HEK293T (cell line): ENCODE measurements at regions not wholly inside any gene's neighbourhood (a gene's known extent, or its start where the extent isn't known, plus 50 kb on each side); places are given as distances from the start of the nearest gene placed in this dataset.

Experiments
- CTCF ChIA-PET: fragments of 350-600 bp; formaldehyde crosslinking; extraction: SDS; loops from one replicate; lab custom pipeline; 2021; ENCODE audit warnings: antibody characterized with exemption, inconsistent platforms; lab: Yijun Ruan, JAX
- POLR2A ChIA-PET: fragments of 350-600 bp; formaldehyde crosslinking; extraction: SDS; loops from one replicate; lab custom pipeline; 2020; ENCODE audit warnings: antibody characterized with exemption, inconsistent platforms; lab: Yijun Ruan, JAX
- DNase-seq: peaks from one replicate; pipeline ENCODE4 v3.0.0; 2012; ENCODE audit warnings: mixed read lengths; ENCODE audit errors: extremely low spot score
- ARNT ChIP-seq: fragments of 450-650 bp; IDR thresholded peaks from 2 replicates; pipeline ENCODE4 v1.6.1; 2017; ENCODE audit warnings: mild to moderate bottlenecking
- BHLHE40 ChIP-seq: fragments of 450-650 bp; IDR thresholded peaks from 2 replicates; pipeline ENCODE4 v1.6.1; 2016; ENCODE audit warnings: mild to moderate bottlenecking, moderate library complexity, borderline replicate concordance
- CTBP1 ChIP-seq: fragments of 450-650 bp; IDR thresholded peaks from 2 replicates; pipeline ENCODE4 v1.6.1; 2016; ENCODE audit warnings: borderline replicate concordance
- ELF4 ChIP-seq: fragments of 450-650 bp; IDR thresholded peaks from 2 replicates; pipeline ENCODE4 v1.6.1; 2017; ENCODE audit warnings: antibody characterized with exemption
- FOXA1 ChIP-seq: fragments of 450-650 bp; IDR thresholded peaks from 2 replicates; pipeline ENCODE4 v1.6.1; 2016; ENCODE audit warnings: mild to moderate bottlenecking
- FOXK2 ChIP-seq: fragments of 450-650 bp; IDR thresholded peaks from 2 replicates; pipeline ENCODE4 v1.6.1; 2016; ENCODE audit warnings: mild to moderate bottlenecking
- FOXM1 ChIP-seq: fragments of 450-650 bp; IDR thresholded peaks from 2 replicates; pipeline ENCODE4 v1.6.1; 2017; ENCODE audit warnings: mild to moderate bottlenecking, borderline replicate concordance
- HDGF ChIP-seq: fragments of 450-650 bp; IDR thresholded peaks from 2 replicates; pipeline ENCODE4 v1.6.1; 2017; ENCODE audit warnings: antibody characterized with exemption, borderline replicate concordance
- L3MBTL2 ChIP-seq: fragments of 450-650 bp; conservative IDR thresholded peaks from 2 replicates; pipeline ENCODE4 v1.6.1; 2016; ENCODE audit warnings: mild to moderate bottlenecking
- LEF1 ChIP-seq: fragments of 450-650 bp; IDR thresholded peaks from 2 replicates; pipeline ENCODE4 v1.6.1; 2017; ENCODE audit warnings: mild to moderate bottlenecking, borderline replicate concordance
- NFRKB ChIP-seq: fragments of 450-650 bp; IDR thresholded peaks from 2 replicates; pipeline ENCODE4 v1.6.1; 2016; ENCODE audit warnings: mild to moderate bottlenecking, moderate library complexity
- PKNOX1 ChIP-seq: fragments of 450-650 bp; IDR thresholded peaks from 2 replicates; pipeline ENCODE4 v1.6.1; 2016
- SP1 ChIP-seq: fragments of 450-650 bp; IDR thresholded peaks from 2 replicates; pipeline ENCODE4 v1.6.1; 2017
- SUZ12 ChIP-seq: fragments of 450-650 bp; IDR thresholded peaks from 2 replicates; pipeline ENCODE4 v1.6.1; 2016; ENCODE audit warnings: mild to moderate bottlenecking
- TARDBP ChIP-seq: fragments of 450-650 bp; IDR thresholded peaks from 2 replicates; pipeline ENCODE4 v1.6.1; 2016
- ZNF384 ChIP-seq: fragments of 450-650 bp; IDR thresholded peaks from 2 replicates; pipeline ENCODE4 v1.6.1; 2016

- ChIA-PET CTCF (no interaction called here), POLR2A (interaction anchor here (1.0 kb wide), 1 partner anchor 9 kb away, joined by 3 read pairs; no protein-coding TSS in a partner anchor)
- TF ChIP-seq HDGF (no peak), FOXK2 (no peak), LEF1 (no peak)
- DNase-seq: no peak
These were observed 167.2 kb downstream of the TRIM29 start for GRCh38 chr11:119970555-119971304.

- ChIA-PET POLR2A (no interaction called here), CTCF (no interaction called here)
- DNase-seq: no peak
These were observed 173.5 kb downstream of the TRIM29 start for GRCh38 chr11:119964136-119965025.

GRCh38 chr11:119957951-119958350 is 180.0 kb downstream of the TRIM29 start:
- DNase-seq: no peak
- CTCF ChIA-PET: interaction anchor here (0.7 kb wide), 1 partner anchor 13 kb away, joined by 3 read pairs; no protein-coding TSS in a partner anchor
- TF ChIP-seq FOXA1: no peak
- TF ChIP-seq FOXK2: no peak
- TF ChIP-seq CTBP1: no peak
- no peak for TF ChIP-seq ELF4
- no peak for TF ChIP-seq SP1
- no peak for TF ChIP-seq ARNT
- TF ChIP-seq SUZ12: no peak
- TF ChIP-seq L3MBTL2: no peak
- TF ChIP-seq TARDBP: no peak
- TF ChIP-seq HDGF: no peak
- POLR2A ChIA-PET: no interaction called here

More at GRCh38 chr11:119964136-119965025, 173.5 kb downstream of the TRIM29 start:
- TF ChIP-seq ARNT: no peak
- no peak for TF ChIP-seq ZNF384
- TF ChIP-seq FOXA1: no peak
- TF ChIP-seq SP1: no peak
- no peak for TF ChIP-seq NFRKB
- TF ChIP-seq ELF4: no peak
- TF ChIP-seq FOXK2: no peak
- no peak for TF ChIP-seq BHLHE40
- TF ChIP-seq SUZ12: no peak
- no peak for TF ChIP-seq LEF1
- TF ChIP-seq L3MBTL2: no peak

DNA sequence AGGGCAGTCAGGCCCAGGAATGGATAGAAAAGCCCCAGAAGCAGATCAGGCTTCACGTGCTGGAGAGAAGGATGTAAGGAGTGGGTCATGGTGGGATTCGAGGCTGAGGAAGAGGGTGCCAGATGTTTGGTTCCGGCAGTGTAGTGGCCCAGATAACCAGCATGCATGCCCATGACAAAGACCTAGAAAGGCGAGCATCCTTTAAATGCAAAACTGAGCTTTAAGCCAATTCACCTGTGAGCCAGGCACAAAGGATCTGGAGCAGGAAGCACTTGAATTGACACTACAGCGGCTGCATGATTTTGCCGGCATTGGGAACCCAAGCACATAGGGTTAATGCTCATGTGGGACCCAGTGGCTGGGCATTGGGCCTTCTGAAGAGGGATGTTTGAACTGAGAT is 185.5 kb downstream of the TRIM29 start:
- ChIA-PET CTCF (no interaction called here), POLR2A (no interaction called here)
- TF ChIP-seq FOXM1: no peak
- no peak for TF ChIP-seq TARDBP
- TF ChIP-seq SP1: no peak
- TF ChIP-seq BHLHE40: no peak
- no peak for TF ChIP-seq ELF4
- TF ChIP-seq HDGF: no peak
- TF ChIP-seq PKNOX1: no peak
- DNase-seq: no peak

DNA sequence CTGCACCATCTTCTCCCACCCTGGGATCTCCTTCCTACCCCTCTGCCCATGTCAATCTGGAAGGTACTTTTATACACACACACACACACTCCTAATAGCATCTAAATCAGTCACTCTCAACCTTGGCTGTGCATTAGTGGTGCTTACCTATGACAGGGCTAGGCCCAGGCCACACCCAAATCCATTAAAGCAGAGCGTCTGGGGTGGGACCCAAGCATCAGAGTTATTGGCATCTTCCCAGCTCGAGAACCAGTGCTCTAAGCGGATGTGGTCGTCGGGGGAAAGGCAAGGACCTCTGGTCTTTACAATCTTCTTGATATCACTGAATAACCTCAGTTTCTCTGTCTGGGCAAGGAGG is 194.6 kb downstream of the TRIM29 start:
- TF ChIP-seq LEF1: no peak
- no peak for TF ChIP-seq NFRKB
- TF ChIP-seq FOXM1: no peak
- TF ChIP-seq FOXA1: no peak
- TF ChIP-seq SP1: no peak
- TF ChIP-seq ELF4: no peak
- no peak for TF ChIP-seq SUZ12
- TF ChIP-seq TARDBP: no peak
- no peak for TF ChIP-seq ARNT
- no peak for TF ChIP-seq CTBP1
- no peak for TF ChIP-seq PKNOX1
- no peak for TF ChIP-seq L3MBTL2
- no peak for TF ChIP-seq FOXK2
- TF ChIP-seq ZNF384: no peak
- no peak for TF ChIP-seq BHLHE40
- ChIA-PET POLR2A (no interaction called here), CTCF (no interaction called here)
- DNase-seq: no peak

DNA sequence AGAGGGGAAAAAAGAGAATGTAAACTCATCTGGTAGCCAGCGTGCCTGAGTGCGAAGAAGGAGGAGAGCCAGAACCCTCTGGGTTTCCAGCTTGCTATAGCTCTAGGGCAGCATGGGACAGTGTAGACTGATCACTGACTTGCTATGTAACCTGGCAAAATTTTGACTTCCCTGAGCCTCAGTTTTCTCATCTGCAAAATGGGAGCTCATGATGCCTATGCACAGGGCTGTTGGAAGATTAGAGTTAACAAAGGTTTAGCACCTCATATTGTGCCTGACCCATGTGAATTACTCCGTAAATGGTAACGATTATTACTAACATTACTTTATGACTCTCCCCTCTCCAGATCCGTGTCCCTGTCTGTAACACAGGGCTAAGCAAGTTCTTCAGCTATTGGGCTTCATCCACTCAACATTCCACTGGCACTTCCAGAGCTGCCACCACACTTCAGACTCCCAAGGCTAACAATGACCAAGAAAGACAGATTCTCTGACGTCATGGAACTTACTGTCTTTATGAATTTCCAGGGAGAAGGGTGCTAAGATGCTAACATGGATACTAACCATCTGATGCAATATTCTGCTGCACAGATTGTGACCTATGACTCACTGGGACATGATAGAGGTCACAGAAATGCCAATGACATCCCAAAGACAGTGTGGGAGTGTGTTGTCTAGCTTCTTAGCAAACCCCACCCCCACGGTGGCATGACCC is 195.2 kb downstream of the TRIM29 start:
- CTCF ChIA-PET: interaction anchor here (1.3 kb wide), 1 partner anchor 14 kb away, joined by 3 read pairs; no protein-coding TSS in a partner anchor
- TF ChIP-seq ZNF384: no peak
- TF ChIP-seq LEF1: no peak
- no peak for TF ChIP-seq FOXK2
- POLR2A ChIA-PET: no interaction called here
- DNase-seq: no peak
